Chondrocyte (in vitro differentiated cells): ENCODE measurements at regions not wholly inside any gene's neighbourhood (a gene's known extent, or its start where the extent isn't known, plus 50 kb on each side); places are given as distances from the start of the nearest gene placed in this dataset.

Source experiments
- DNase-seq: peaks from one replicate; pipeline ENCODE4 v3.0.0; 2021; ENCODE audit warnings: mixed read lengths, low spot score
- H3K27ac Mint-ChIP-seq: one replicate; pipeline ENCODE4 v1.8.0; 2021; ENCODE audit warnings: mild to moderate bottlenecking, moderate library complexity, mixed read lengths; ENCODE audit not compliant: unreplicated experiment
- H3K27me3 Mint-ChIP-seq: 2 replicates; pipeline ENCODE4 v1.8.0; 2021; ENCODE audit warnings: low read depth, mixed read lengths
- H3K36me3 Mint-ChIP-seq: 2 replicates; pipeline ENCODE4 v1.8.0; 2021; ENCODE audit warnings: low read depth, mixed read lengths
- H3K4me1 Mint-ChIP-seq: 2 replicates; pipeline ENCODE4 v1.8.0; 2021; ENCODE audit warnings: low read depth, mild to moderate bottlenecking, mixed read lengths
- H3K4me3 Mint-ChIP-seq: one replicate; pipeline ENCODE4 v1.8.0; 2021; ENCODE audit warnings: mild to moderate bottlenecking, moderate library complexity, mixed read lengths; ENCODE audit not compliant: unreplicated experiment
- H3K9me3 Mint-ChIP-seq: 2 replicates; pipeline ENCODE4 v1.8.0; 2021; ENCODE audit warnings: low read depth, mixed read lengths
- CTCF ChIP-seq: fragments of 200-600 bp; sonication (generic); IDR thresholded peaks from 2 replicates; pipeline ENCODE4 v1.5.0; 2021; ENCODE audit warnings: antibody characterized with exemption, mild to moderate bottlenecking, moderate library complexity

- no peaks in the 10 kb centered on the region for H3K9me3 Mint-ChIP-seq
- H3K27me3 Mint-ChIP-seq = peaks cover 3% of the 10 kb centered on the region
- no peak for TF ChIP-seq CTCF
- no peaks in the 10 kb centered on the region for H3K36me3 Mint-ChIP-seq
- no peak for DNase-seq
- no peaks in the 10 kb centered on the region for H3K4me1 Mint-ChIP-seq
- H3K27ac Mint-ChIP-seq = no peak overlapping the region
- no peak overlapping the region for H3K4me3 Mint-ChIP-seq
Observed at GRCh38 chr10:90605506-90605905, 252.3 kb downstream of the HTR7 start.

GRCh38 chr10:90612276-90612675 lies 245.6 kb downstream of the HTR7 start:
- Mint-ChIP-seq H3K4me3 (no peak overlapping the region), H3K27me3 (peaks cover 5% of the 10 kb centered on the region), H3K4me1 (no peaks in the 10 kb centered on the region), H3K36me3 (no peaks in the 10 kb centered on the region), H3K27ac (no peak overlapping the region), H3K9me3 (no peaks in the 10 kb centered on the region)
- TF ChIP-seq CTCF = no peak
- DNase-seq = no peak

- Mint-ChIP-seq H3K9me3 (no peaks in the 10 kb centered on the region), H3K36me3 (no peaks in the 10 kb centered on the region), H3K27me3 (peaks cover 10% of the 10 kb centered on the region), H3K27ac (no peak overlapping the region), H3K4me3 (no peak overlapping the region), H3K4me1 (no peaks in the 10 kb centered on the region)
- no peak for TF ChIP-seq CTCF
- DNase-seq = no peak
Observed at GRCh38 chr10:90614631-90615030, 243.2 kb downstream of the HTR7 start.

GRCh38 chr10:90621577-90621976 lies 236.3 kb downstream of the HTR7 start:
- Mint-ChIP-seq H3K27me3 (peaks cover 15% of the 10 kb centered on the region), H3K27ac (no peak overlapping the region), H3K9me3 (no peaks in the 10 kb centered on the region), H3K4me3 (no peak overlapping the region), H3K4me1 (no peaks in the 10 kb centered on the region), H3K36me3 (no peaks in the 10 kb centered on the region)
- no peak for DNase-seq
- TF ChIP-seq CTCF = no peak

- Mint-ChIP-seq H3K4me1 (no peaks in the 10 kb centered on the region), H3K27me3 (peaks cover 16% of the 10 kb centered on the region), H3K27ac (no peak overlapping the region)
Observed at GRCh38 chr10:90635111-90635765, 222.6 kb downstream of the HTR7 start.

More at GRCh38 chr10:90635111-90635765, 222.6 kb downstream of the HTR7 start:
- Mint-ChIP-seq H3K9me3 (no peaks in the 10 kb centered on the region), H3K36me3 (no peaks in the 10 kb centered on the region), H3K4me3 (no peak overlapping the region)
- no peak for DNase-seq
- TF ChIP-seq CTCF = no peak
